ENCODE measurements at regions not wholly inside any gene's neighbourhood (a gene's known extent, or its start where the extent isn't known, plus 50 kb on each side); places are given as distances from the start of the nearest gene placed in this dataset. TPM values are rescaled to one million over a fixed set of nuclear protein-coding genes. Genes with fewer than 3 reads are reported as not detected.

DNA sequence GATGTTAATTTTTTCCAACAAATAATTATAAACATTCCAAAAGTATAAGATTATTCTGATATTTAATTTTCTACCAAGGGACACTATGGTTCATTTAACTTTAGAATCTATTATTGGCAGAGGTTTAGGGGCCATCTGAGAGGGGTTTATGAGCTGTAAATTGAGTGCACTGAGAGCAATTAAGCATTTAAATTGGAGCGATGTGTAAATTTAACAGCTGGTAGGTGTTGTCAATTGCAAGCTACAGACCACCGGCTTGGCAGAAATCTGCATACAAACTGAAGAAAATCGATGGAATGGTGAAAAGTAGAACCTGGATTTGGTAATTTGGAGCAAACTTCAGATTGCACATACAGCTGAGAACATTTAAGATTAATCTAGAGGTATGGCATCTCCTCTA lies 55.8 kb upstream of the MTF2 start:
- TF ChIP-seq, protein P1, sequence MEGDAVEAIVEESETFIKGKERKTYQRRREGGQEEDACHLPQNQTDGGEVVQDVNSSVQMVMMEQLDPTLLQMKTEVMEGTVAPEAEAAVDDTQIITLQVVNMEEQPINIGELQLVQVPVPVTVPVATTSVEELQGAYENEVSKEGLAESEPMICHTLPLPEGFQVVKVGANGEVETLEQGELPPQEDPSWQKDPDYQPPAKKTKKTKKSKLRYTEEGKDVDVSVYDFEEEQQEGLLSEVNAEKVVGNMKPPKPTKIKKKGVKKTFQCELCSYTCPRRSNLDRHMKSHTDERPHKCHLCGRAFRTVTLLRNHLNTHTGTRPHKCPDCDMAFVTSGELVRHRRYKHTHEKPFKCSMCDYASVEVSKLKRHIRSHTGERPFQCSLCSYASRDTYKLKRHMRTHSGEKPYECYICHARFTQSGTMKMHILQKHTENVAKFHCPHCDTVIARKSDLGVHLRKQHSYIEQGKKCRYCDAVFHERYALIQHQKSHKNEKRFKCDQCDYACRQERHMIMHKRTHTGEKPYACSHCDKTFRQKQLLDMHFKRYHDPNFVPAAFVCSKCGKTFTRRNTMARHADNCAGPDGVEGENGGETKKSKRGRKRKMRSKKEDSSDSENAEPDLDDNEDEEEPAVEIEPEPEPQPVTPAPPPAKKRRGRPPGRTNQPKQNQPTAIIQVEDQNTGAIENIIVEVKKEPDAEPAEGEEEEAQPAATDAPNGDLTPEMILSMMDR (IDR thresholded peaks at IDR 0.05): no peak
- ATAC-seq (ENCODE audit: low FRiP score) (no peak), DNase-seq (ENCODE audit: low spot score) (no peak)

GRCh38 chr1:93025572-93025971 lies 53.5 kb upstream of the MTF2 start:
- TF ChIP-seq, protein P1 (IDR thresholded peaks at IDR 0.05): no peak
- DNase-seq (ENCODE audit: low spot score): no peak
- ATAC-seq (ENCODE audit: low FRiP score): peak; percentile 32

- DNase-seq (ENCODE audit: low spot score): no peak
Observed at GRCh38 chr1:93028542-93028941, 50.5 kb upstream of the MTF2 start.

More at GRCh38 chr1:93028542-93028941, 50.5 kb upstream of the MTF2 start:
- no peak for ATAC-seq (ENCODE audit: low FRiP score)
- TF ChIP-seq, protein P1 (IDR thresholded peaks at IDR 0.05): no peak

Small RNA genes in the stretch of these regions (small RNA-seq; reads per million reads assigned to genes)
- gene RF00019 (not detected), gene RN7SKP123 (not detected)

Measured in omental fat pad (tissue), 3 donors.